Right atrium auricular region (tissue), 2 donors: ENCODE measurements at regions not wholly inside any gene's neighbourhood (a gene's known extent, or its start where the extent isn't known, plus 50 kb on each side); places are given as distances from the start of the nearest gene placed in this dataset.

Source experiments
- DNase-seq: peaks from one replicate; pipeline ENCODE4 v3.0.0-alpha.2; 2019; ENCODE audit warnings: low spot score
- H3K27ac ChIP-seq, 2 donors: fragments of 200-600 bp; sonication (generic); 1 replicate in 1 of 2; 2 replicates in 1 of 2; pipeline ENCODE4 v1.5.1; 2016 to 2019
- H3K27me3 ChIP-seq, 2 donors: fragments of 200-600 bp; sonication (generic); one replicate each; pipeline versions ENCODE4 v1.5.1 to v1.6.0; 2017 to 2019
- H3K36me3 ChIP-seq: fragments of 200-600 bp; sonication (generic); one replicate; pipeline ENCODE4 v1.5.1; 2016
- H3K4me1 ChIP-seq, 2 donors: fragments of 200-600 bp; sonication (generic); one replicate each; pipeline versions ENCODE4 v1.5.1 to v1.6.0; 2017 to 2019
- H3K4me3 ChIP-seq, 2 donors: fragments of 200-600 bp; sonication (generic); 1 replicate in 1 of 2; 2 replicates in 1 of 2; pipeline ENCODE4 v1.5.1; 2017 to 2019; ENCODE audit warnings: mild to moderate bottlenecking in 1 of 2, moderate library complexity in 1 of 2
- H3K9me3 ChIP-seq, 2 donors: fragments of 200-600 bp; sonication (generic); one replicate each; pipeline ENCODE4 v1.5.1; 2019
- TF ChIP-seq, protein P1 (sequence below), 2 donors: fragments of 200-600 bp; sonication (generic); IDR thresholded peaks; one replicate each; pipeline ENCODE4 v1.5.1; 2019; ENCODE audit warnings: antibody characterized with exemption in 2 of 2

DNA sequence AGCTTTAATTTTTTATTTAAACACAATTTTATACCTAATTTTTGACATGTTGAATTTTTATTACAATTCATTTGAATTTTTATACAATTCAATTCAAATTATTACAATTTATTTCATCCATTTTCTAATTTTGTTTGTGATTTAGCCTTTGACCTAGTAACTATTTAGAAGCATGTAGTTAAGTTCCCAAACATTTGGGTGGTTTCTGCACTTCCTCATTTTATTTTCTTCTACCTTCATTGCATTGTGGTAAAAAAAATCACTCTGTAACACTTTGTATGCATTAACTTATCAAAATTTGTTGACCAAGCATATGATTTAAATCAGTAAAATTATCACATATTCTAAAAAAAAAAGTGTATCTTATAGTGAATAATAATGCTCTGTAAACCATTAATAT, 928.9 kb downstream of the ARAP2 start:
- TF ChIP-seq, protein P1, sequence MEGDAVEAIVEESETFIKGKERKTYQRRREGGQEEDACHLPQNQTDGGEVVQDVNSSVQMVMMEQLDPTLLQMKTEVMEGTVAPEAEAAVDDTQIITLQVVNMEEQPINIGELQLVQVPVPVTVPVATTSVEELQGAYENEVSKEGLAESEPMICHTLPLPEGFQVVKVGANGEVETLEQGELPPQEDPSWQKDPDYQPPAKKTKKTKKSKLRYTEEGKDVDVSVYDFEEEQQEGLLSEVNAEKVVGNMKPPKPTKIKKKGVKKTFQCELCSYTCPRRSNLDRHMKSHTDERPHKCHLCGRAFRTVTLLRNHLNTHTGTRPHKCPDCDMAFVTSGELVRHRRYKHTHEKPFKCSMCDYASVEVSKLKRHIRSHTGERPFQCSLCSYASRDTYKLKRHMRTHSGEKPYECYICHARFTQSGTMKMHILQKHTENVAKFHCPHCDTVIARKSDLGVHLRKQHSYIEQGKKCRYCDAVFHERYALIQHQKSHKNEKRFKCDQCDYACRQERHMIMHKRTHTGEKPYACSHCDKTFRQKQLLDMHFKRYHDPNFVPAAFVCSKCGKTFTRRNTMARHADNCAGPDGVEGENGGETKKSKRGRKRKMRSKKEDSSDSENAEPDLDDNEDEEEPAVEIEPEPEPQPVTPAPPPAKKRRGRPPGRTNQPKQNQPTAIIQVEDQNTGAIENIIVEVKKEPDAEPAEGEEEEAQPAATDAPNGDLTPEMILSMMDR (IDR thresholded peaks at IDR 0.05), result no peak
- no peaks in the 10 kb centered on the region for H3K27me3 ChIP-seq
- H3K9me3 ChIP-seq, result no peaks in the 10 kb centered on the region
- no peaks in the 10 kb centered on the region for H3K36me3 ChIP-seq
- no peak for DNase-seq
- H3K27ac ChIP-seq, result no peak overlapping the region
- H3K4me1 ChIP-seq, result no peaks in the 10 kb centered on the region
- H3K4me3 ChIP-seq, result no peak overlapping the region

DNA sequence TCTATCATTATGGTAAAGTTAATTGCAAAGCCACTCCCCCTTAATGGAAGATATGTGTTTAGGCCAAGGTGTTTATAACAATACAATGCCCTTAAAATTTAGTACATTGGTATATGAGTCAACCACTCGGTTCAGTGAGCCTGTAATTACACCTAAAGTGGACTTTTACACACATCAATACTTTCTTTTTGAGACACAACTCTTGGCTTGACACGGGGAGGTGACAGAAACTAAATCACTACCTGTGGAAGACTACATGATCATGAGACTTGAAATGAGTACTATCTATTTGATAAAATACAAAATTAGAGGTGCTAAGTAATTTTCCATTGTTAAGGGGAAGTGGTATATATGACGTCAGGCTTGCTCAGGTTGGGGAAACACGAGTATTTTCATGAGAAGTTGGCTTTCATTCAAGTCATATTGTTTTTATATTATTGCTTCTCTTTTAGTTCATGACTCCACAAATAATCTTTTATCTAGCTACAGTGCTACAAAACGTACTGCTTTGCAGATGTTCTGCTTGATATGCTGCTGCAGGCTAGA, 918.3 kb downstream of the ARAP2 start:
- Histone ChIP-seq H3K27me3 (no peaks in the 10 kb centered on the region), H3K9me3 (peaks cover 0 to 8% of the 10 kb centered on the region in 2 donors), H3K36me3 (no peaks in the 10 kb centered on the region), H3K4me1 (no peaks in the 10 kb centered on the region), H3K4me3 (no peak overlapping the region), H3K27ac (no peak overlapping the region)
- TF ChIP-seq, protein P1 (IDR thresholded peaks at IDR 0.05), result no peak
- no peak for DNase-seq

DNA sequence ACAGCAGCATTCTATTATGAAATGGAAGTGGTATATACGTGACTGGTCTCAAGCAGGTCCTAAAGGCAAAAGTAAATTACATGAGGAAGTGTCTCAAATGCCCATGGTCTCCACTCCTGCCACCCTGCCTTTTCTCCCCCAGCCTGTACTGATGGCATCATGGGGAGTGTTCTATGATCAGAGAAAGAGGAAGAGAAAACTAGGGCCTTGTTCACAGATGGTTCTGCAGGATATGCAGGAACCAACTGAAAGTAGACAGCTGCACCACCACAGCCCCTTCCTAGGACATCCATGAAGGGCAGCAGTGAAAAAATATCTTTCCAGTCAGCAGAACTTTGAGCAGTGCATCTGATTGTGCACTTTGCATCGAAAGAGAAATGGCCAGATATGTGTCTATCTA, 901.5 kb downstream of the ARAP2 start:
- no peak for DNase-seq
- Histone ChIP-seq H3K9me3 (no peaks in the 10 kb centered on the region), H3K27me3 (no peaks in the 10 kb centered on the region), H3K27ac (no peak overlapping the region), H3K36me3 (no peaks in the 10 kb centered on the region), H3K4me3 (no peak overlapping the region), H3K4me1 (no peaks in the 10 kb centered on the region)
- TF ChIP-seq, protein P1 (IDR thresholded peaks at IDR 0.05), result no peak

DNA sequence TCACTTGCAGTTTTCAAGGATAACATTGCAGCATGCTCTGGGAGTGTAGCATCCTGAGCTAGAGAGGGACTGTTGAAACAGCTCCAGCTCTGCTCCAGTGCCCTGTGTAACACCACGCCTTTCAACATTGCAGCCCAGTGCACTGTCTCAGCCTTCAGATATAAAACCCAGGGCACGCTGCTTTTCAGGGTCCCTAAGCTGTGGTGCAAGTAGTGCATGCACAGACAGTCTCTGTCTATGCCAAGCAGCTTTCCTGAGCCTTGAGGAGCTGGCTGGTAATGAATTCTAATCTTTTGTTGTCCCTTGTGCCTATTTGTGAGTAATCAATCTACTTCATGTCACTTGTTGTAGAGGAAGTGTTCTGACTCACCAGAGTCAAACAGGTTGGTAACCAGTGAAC, 897.0 kb downstream of the ARAP2 start:
- Histone ChIP-seq H3K4me1 (no peaks in the 10 kb centered on the region), H3K36me3 (no peaks in the 10 kb centered on the region), H3K27me3 (no peaks in the 10 kb centered on the region), H3K4me3 (no peak overlapping the region), H3K27ac (no peak overlapping the region), H3K9me3 (no peaks in the 10 kb centered on the region)
- no peak for DNase-seq
- TF ChIP-seq, protein P1 (IDR thresholded peaks at IDR 0.05), result no peak

DNA sequence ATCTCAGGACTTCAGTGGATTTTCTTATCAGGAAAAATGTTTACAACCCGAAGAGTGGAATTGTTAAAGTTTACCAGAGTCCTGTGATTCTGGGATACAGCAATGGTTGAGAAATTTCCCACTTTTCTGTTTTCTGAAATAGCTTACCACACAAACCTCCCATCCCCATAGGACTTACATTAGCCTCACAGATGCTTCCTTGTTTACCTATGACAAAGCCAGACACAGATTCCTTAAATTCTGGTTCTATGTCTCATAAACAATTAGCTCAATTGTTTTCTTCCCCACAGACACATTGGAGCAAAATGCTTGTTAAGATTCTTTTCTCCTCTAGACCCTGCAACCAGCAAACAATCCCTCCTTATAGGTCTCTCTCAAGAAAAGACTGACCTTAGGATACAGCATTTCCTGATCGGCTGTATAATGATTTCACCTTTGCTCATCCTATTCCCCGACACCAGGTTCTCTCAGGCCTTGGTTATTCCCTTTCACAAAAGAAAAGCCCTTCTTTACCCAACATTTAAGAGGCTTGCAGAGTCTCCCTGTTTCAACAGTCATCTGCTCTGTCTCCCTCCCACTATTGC, 886.2 kb downstream of the ARAP2 start:
- Histone ChIP-seq H3K4me3 (no peak overlapping the region), H3K4me1 (no peaks in the 10 kb centered on the region), H3K27ac (no peak overlapping the region), H3K36me3 (no peaks in the 10 kb centered on the region), H3K9me3 (peaks cover 0 to 5% of the 10 kb centered on the region in 2 donors), H3K27me3 (no peaks in the 10 kb centered on the region)
- DNase-seq, result no peak
- TF ChIP-seq, protein P1 (IDR thresholded peaks at IDR 0.05), result no peak

DNA sequence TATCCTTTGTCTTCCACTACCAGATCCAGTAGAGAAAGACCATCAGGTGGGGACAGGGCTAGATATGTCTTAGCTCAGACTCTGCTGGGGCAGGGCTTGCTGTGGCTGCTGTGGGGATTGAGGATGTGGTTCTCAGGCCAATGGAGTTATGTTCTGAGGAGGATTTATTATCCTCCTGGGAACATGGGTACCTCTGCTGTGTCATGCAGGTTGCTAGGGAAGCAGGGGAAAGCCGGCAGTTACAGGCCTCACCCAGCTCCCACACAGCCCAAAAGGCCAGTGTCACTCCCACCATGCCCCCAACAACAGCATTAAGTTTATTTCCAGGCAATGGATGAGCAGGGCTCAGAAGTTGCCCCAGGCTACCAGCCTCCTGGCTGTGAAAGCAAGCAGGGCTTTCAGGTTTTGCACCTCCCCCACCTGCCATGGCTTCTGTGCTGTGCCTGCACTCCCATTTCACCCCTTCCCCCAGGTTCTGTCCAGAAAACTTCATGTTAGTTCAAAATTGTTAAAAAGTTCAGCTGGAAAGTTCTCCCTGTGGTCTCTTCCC, 879.9 kb downstream of the ARAP2 start:
- no peak overlapping the region for H3K27ac ChIP-seq
- H3K4me3 ChIP-seq, result no peak overlapping the region
- DNase-seq, result no peak
- H3K4me1 ChIP-seq, result no peaks in the 10 kb centered on the region
- TF ChIP-seq, protein P1 (IDR thresholded peaks at IDR 0.05), result no peak
- H3K36me3 ChIP-seq, result no peaks in the 10 kb centered on the region
- H3K27me3 ChIP-seq, result no peaks in the 10 kb centered on the region
- H3K9me3 ChIP-seq, result no peaks in the 10 kb centered on the region
